NB4 (cell line): ENCODE measurements at regions not wholly inside any gene's neighbourhood (a gene's known extent, or its start where the extent isn't known, plus 50 kb on each side); places are given as distances from the start of the nearest gene placed in this dataset.

Experiments used
- CTCF ChIP-seq: IDR thresholded peaks from one replicate; pipeline ENCODE4 v1.5.1; 2012; ENCODE audit warnings: low read depth, low read length
- POLR2A ChIP-seq: IDR thresholded peaks from 2 replicates; pipeline ENCODE4 v1.6.1; 2011; ENCODE audit warnings: mild to moderate bottlenecking; ENCODE audit not compliant: insufficient read length; ENCODE audit errors: extremely low read depth

- no peak for TF ChIP-seq POLR2A
- no peak for TF ChIP-seq CTCF
Measured at GRCh38 chr1:54480525-54480848, 67.5 kb upstream of the ACOT11 start.
